ENCODE measurements at regions not wholly inside any gene's neighbourhood (a gene's known extent, or its start where the extent isn't known, plus 50 kb on each side); places are given as distances from the start of the nearest gene placed in this dataset.

GRCh38 chr3:66655671-66656070 is 154.8 kb upstream of the LRIG1 start:
- no peak for TF ChIP-seq CTCF (IDR thresholded peaks at IDR 0.05)
- Histone ChIP-seq H3K27me3 (no peaks in the 10 kb centered on the region), H3K27ac (no peak overlapping the region), H3K4me3 (no peak overlapping the region), H3K9me3 (no peaks in the 10 kb centered on the region), H3K4me1 (no peaks in the 10 kb centered on the region), H3K36me3 (no peaks in the 10 kb centered on the region)
- DNase-seq = no peak
- intact Hi-C loops (cut with DNase I) = no loop called here
- no peak for ATAC-seq
- 77 to 86% methylated on average over 8 of the region's 8 CpGs for WGBS, 2 donors

- no peak overlapping the region for H3K4me3 ChIP-seq
- H3K4me1 ChIP-seq = no peaks in the 10 kb centered on the region
- H3K27ac ChIP-seq = no peak overlapping the region
- H3K36me3 ChIP-seq = no peaks in the 10 kb centered on the region
- TF ChIP-seq CTCF (IDR thresholded peaks at IDR 0.05) = no peak
- DNase-seq (no peak), ATAC-seq (no peak)
- no peaks in the 10 kb centered on the region for H3K9me3 ChIP-seq
- 74 to 76% methylated on average over 8 of the region's 8 CpGs for WGBS, 2 donors
- no peaks in the 10 kb centered on the region for H3K27me3 ChIP-seq
- intact Hi-C loops (cut with DNase I) = no loop called here
These were observed 155.8 kb upstream of the LRIG1 start for GRCh38 chr3:66656609-66657008.

GRCh38 chr3:66659056-66659455 is 158.2 kb upstream of the LRIG1 start:
- WGBS, 2 donors = 96 to 100% methylated on average over 1 of the region's 1 CpG
- no peaks in the 10 kb centered on the region for H3K4me1 ChIP-seq
- no peak overlapping the region for H3K4me3 ChIP-seq
- ATAC-seq = no peak
- no peaks in the 10 kb centered on the region for H3K27me3 ChIP-seq
- no peak overlapping the region for H3K27ac ChIP-seq
- DNase-seq = no peak
- intact Hi-C loops (cut with DNase I) = no loop called here
- H3K9me3 ChIP-seq = no peaks in the 10 kb centered on the region
- TF ChIP-seq CTCF (IDR thresholded peaks at IDR 0.05) = no peak
- no peaks in the 10 kb centered on the region for H3K36me3 ChIP-seq

GRCh38 chr3:66661628-66662027 is 160.8 kb upstream of the LRIG1 start:
- no peak for TF ChIP-seq CTCF (IDR thresholded peaks at IDR 0.05)
- no peak overlapping the region for H3K27ac ChIP-seq
- ATAC-seq (no peak), DNase-seq (no peak)
- H3K36me3 ChIP-seq = no peaks in the 10 kb centered on the region
- WGBS, 2 donors = 90 to 94% methylated on average over 4 of the region's 4 CpGs
- intact Hi-C loops (cut with DNase I) = loop anchor here in 1 of 10 donors (10.0 kb wide), 1 partner anchor 157 kb away; the partner anchor contains the start of gene LRIG1
- peaks cover 0 to 10% (median 0%) of the 10 kb centered on the region in 9 donors for H3K4me1 ChIP-seq
- H3K4me3 ChIP-seq = no peak overlapping the region
- H3K27me3 ChIP-seq = no peaks in the 10 kb centered on the region
- no peaks in the 10 kb centered on the region for H3K9me3 ChIP-seq

All from heart right ventricle (tissue), 16 donors.